ENCODE measurements at regions not wholly inside any gene's neighbourhood (a gene's known extent, or its start where the extent isn't known, plus 50 kb on each side); places are given as distances from the start of the nearest gene placed in this dataset.

GRCh38 chr15:93482731-93483130, 393.7 kb upstream of the RGMA start:
- TF ChIP-seq REST (IDR thresholded peaks at IDR 0.05; ENCODE audit: insufficient read depth in 1 of 2, low read depth in 2 of 2, low read length in 2 of 2) (no peak), SIN3A (IDR thresholded peaks at IDR 0.05; ENCODE audit: borderline replicate concordance, insufficient read depth, low read length) (no peak), POLR2AphosphoS5 (IDR thresholded peaks at IDR 0.05; ENCODE audit: low read depth, low read length) (no peak), FOXP2 (optimal IDR thresholded peaks at IDR 0.05; ENCODE audit: borderline replicate concordance, extremely low read depth, extremely low read length, insufficient read depth) (no peak), TAF1 (IDR thresholded peaks at IDR 0.05; ENCODE audit: borderline replicate concordance, insufficient read depth, low read length) (no peak)

- no peak for TF ChIP-seq SIN3A (IDR thresholded peaks at IDR 0.05; ENCODE audit: borderline replicate concordance, insufficient read depth, low read length)
- no peak for TF ChIP-seq FOXP2 (optimal IDR thresholded peaks at IDR 0.05; ENCODE audit: borderline replicate concordance, extremely low read depth, extremely low read length, insufficient read depth)
- TF ChIP-seq REST (IDR thresholded peaks at IDR 0.05; ENCODE audit: insufficient read depth in 1 of 2, low read depth in 2 of 2, low read length in 2 of 2): no peak
- TF ChIP-seq POLR2AphosphoS5 (IDR thresholded peaks at IDR 0.05; ENCODE audit: low read depth, low read length): no peak
- TF ChIP-seq TAF1 (IDR thresholded peaks at IDR 0.05; ENCODE audit: borderline replicate concordance, insufficient read depth, low read length): no peak
Observed at GRCh38 chr15:93479715-93480114, 390.7 kb upstream of the RGMA start.

GRCh38 chr15:93478947-93479346, 389.9 kb upstream of the RGMA start:
- TF ChIP-seq POLR2AphosphoS5 (IDR thresholded peaks at IDR 0.05; ENCODE audit: low read depth, low read length): no peak
- TF ChIP-seq REST (IDR thresholded peaks at IDR 0.05; ENCODE audit: insufficient read depth in 1 of 2, low read depth in 2 of 2, low read length in 2 of 2): no peak
- TF ChIP-seq FOXP2 (optimal IDR thresholded peaks at IDR 0.05; ENCODE audit: borderline replicate concordance, extremely low read depth, extremely low read length, insufficient read depth): no peak
- no peak for TF ChIP-seq TAF1 (IDR thresholded peaks at IDR 0.05; ENCODE audit: borderline replicate concordance, insufficient read depth, low read length)
- no peak for TF ChIP-seq SIN3A (IDR thresholded peaks at IDR 0.05; ENCODE audit: borderline replicate concordance, insufficient read depth, low read length)

GRCh38 chr15:93477721-93478120, 388.7 kb upstream of the RGMA start:
- no peak for TF ChIP-seq POLR2AphosphoS5 (IDR thresholded peaks at IDR 0.05; ENCODE audit: low read depth, low read length)
- TF ChIP-seq REST (IDR thresholded peaks at IDR 0.05; ENCODE audit: insufficient read depth in 1 of 2, low read depth in 2 of 2, low read length in 2 of 2): no peak
- no peak for TF ChIP-seq SIN3A (IDR thresholded peaks at IDR 0.05; ENCODE audit: borderline replicate concordance, insufficient read depth, low read length)
- no peak for TF ChIP-seq FOXP2 (optimal IDR thresholded peaks at IDR 0.05; ENCODE audit: borderline replicate concordance, extremely low read depth, extremely low read length, insufficient read depth)
- no peak for TF ChIP-seq TAF1 (IDR thresholded peaks at IDR 0.05; ENCODE audit: borderline replicate concordance, insufficient read depth, low read length)

- TF ChIP-seq POLR2AphosphoS5 (IDR thresholded peaks at IDR 0.05; ENCODE audit: low read depth, low read length): no peak
- TF ChIP-seq TAF1 (IDR thresholded peaks at IDR 0.05; ENCODE audit: borderline replicate concordance, insufficient read depth, low read length): no peak
- no peak for TF ChIP-seq FOXP2 (optimal IDR thresholded peaks at IDR 0.05; ENCODE audit: borderline replicate concordance, extremely low read depth, extremely low read length, insufficient read depth)
- TF ChIP-seq SIN3A (IDR thresholded peaks at IDR 0.05; ENCODE audit: borderline replicate concordance, insufficient read depth, low read length): no peak
- no peak for TF ChIP-seq REST (IDR thresholded peaks at IDR 0.05; ENCODE audit: insufficient read depth in 1 of 2, low read depth in 2 of 2, low read length in 2 of 2)
Observed at GRCh38 chr15:93477188-93477587, 388.2 kb upstream of the RGMA start.

Measured in PFSK-1 (cell line).